SK-N-SH treated with all-trans-retinoic acid at 6 μM for 48 hours (cell line): ENCODE measurements at regions not wholly inside any gene's neighbourhood (a gene's known extent, or its start where the extent isn't known, plus 50 kb on each side); places are given as distances from the start of the nearest gene placed in this dataset.

Experiments
- BACH2 ChIP-seq: fragments of 250-450 bp; sonication (Bioruptor Pico); IDR thresholded peaks from 2 replicates; pipeline ENCODE4 v1.9.0; 2021; ENCODE audit warnings: mild to moderate bottlenecking, borderline replicate concordance
- CREB5 ChIP-seq: fragments of 250-450 bp; sonication (Bioruptor Pico); IDR thresholded peaks from 2 replicates; pipeline ENCODE4 v1.5.1; 2020; ENCODE audit warnings: low read depth, mild to moderate bottlenecking, moderate library complexity
- CSDC2 ChIP-seq: fragments of 250-450 bp; sonication (Bioruptor Pico); IDR thresholded peaks from 2 replicates; pipeline ENCODE4 v1.5.0; 2020; ENCODE audit warnings: mild to moderate bottlenecking, moderate library complexity
- CSRNP3 ChIP-seq: fragments of 250-450 bp; sonication (Bioruptor Pico); IDR thresholded peaks from 2 replicates; pipeline ENCODE4 v1.5.1; 2021; ENCODE audit warnings: mild to moderate bottlenecking, moderate library complexity
- ISL1 ChIP-seq: fragments of 250-450 bp; sonication (Bioruptor Pico); IDR thresholded peaks from 2 replicates; pipeline ENCODE4 v2.1.2; 2022; ENCODE audit warnings: mild to moderate bottlenecking, moderate library complexity
- PPARA ChIP-seq: fragments of 250-450 bp; sonication (Bioruptor Pico); IDR thresholded peaks from 2 replicates; pipeline ENCODE4 v1.5.0; 2020; ENCODE audit warnings: mild to moderate bottlenecking, borderline replicate concordance
- TCF4 ChIP-seq: fragments of 250-450 bp; sonication (Bioruptor Pico); IDR thresholded peaks from 2 replicates; pipeline ENCODE4 v1.8.0; 2021; ENCODE audit warnings: mild to moderate bottlenecking, moderate library complexity, borderline replicate concordance
- ZFP3 ChIP-seq: fragments of 250-450 bp; sonication (Bioruptor Pico); IDR thresholded peaks from 2 replicates; pipeline ENCODE4 v1.5.0; 2020; ENCODE audit warnings: mild to moderate bottlenecking, moderate library complexity
- ZNF8 ChIP-seq: fragments of 450-650 bp; formaldehyde crosslinking; IDR thresholded peaks from 2 replicates; pipeline ENCODE4 v1.5.0; 2020; ENCODE audit warnings: mild to moderate bottlenecking, moderate library complexity

GRCh38 chr21:34004013-34004938 lies 69.1 kb upstream of the MRPS6 start:
- TF ChIP-seq ZFP3 (CRISPR knock-in tag): no peak
- no peak for TF ChIP-seq BACH2 (CRISPR knock-in tag)
- TF ChIP-seq TCF4 (CRISPR knock-in tag): no peak
- no peak for TF ChIP-seq CREB5
- TF ChIP-seq ISL1 (CRISPR knock-in tag): no peak
- no peak for TF ChIP-seq CSRNP3 (CRISPR knock-in tag)
- TF ChIP-seq CSDC2 (CRISPR knock-in tag): no peak
- no peak for TF ChIP-seq PPARA (CRISPR knock-in tag)
- TF ChIP-seq ZNF8 (CRISPR knock-in tag): no peak
